ENCODE measurements at regions not wholly inside any gene's neighbourhood (a gene's known extent, or its start where the extent isn't known, plus 50 kb on each side); places are given as distances from the start of the nearest gene placed in this dataset.

DNA sequence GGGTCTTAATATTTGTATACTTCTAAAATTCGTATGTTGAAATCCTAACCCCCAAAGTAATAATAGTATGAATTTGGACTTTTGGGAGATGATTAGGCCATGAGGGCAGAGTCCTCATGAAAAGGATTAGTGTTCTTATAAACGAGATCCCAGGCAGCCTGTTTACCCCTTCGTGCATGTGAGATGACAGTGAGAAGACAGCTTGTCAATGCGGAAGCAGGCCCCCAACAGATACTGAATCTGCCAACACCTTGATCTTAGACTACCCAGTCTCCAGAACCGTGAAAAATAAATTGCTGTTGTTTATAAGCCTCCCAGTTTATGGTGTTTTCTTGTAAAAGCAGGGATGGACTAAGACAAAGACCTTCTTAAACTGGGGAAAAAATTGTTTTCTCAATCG lies 714.2 kb downstream of the SI start (continued):
- TF ChIP-seq NR2F6 (CRISPR knock-in tag; IDR thresholded peaks at IDR 0.05) (no peak), ZNF589 (CRISPR knock-in tag; IDR thresholded peaks at IDR 0.05; ENCODE audit: low read depth) (no peak), SRSF1 (IDR thresholded peaks at IDR 0.05; ENCODE audit: low read depth, low read length) (no peak), ZKSCAN1 (IDR thresholded peaks at IDR 0.05; ENCODE audit: low read depth, low read length) (no peak), YY1 (IDR thresholded peaks at IDR 0.05; ENCODE audit: borderline replicate concordance in 1 of 3, control insufficient read depth in 1 of 3, extremely low read depth in 1 of 3, insufficient read depth in 3 of 3, insufficient read length in 1 of 3, insufficient replicate concordance in 2 of 3, low read depth in 1 of 3, low read length in 2 of 3) (no peak), ZNF431 (CRISPR knock-in tag; IDR thresholded peaks at IDR 0.05) (no peak), NCOA1 (IDR thresholded peaks at IDR 0.05; ENCODE audit: low read depth) (no peak), SREBF2 (CRISPR knock-in tag; IDR thresholded peaks at IDR 0.05) (no peak), CBX8 (IDR thresholded peaks at IDR 0.05; ENCODE audit: borderline replicate concordance, extremely low read depth, low read depth, low read length, poor library complexity, severe bottlenecking) (no peak)
- TF ChIP-seq, protein P1, sequence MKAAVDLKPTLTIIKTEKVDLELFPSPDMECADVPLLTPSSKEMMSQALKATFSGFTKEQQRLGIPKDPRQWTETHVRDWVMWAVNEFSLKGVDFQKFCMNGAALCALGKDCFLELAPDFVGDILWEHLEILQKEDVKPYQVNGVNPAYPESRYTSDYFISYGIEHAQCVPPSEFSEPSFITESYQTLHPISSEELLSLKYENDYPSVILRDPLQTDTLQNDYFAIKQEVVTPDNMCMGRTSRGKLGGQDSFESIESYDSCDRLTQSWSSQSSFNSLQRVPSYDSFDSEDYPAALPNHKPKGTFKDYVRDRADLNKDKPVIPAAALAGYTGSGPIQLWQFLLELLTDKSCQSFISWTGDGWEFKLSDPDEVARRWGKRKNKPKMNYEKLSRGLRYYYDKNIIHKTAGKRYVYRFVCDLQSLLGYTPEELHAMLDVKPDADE (conservative IDR thresholded peaks at IDR 0.05; ENCODE audit: control insufficient read depth, low read depth, low read length) = no peak
